A673 (cell line): ENCODE measurements at regions not wholly inside any gene's neighbourhood (a gene's known extent, or its start where the extent isn't known, plus 50 kb on each side); places are given as distances from the start of the nearest gene placed in this dataset.

Experiments used
- CTCF ChIP-seq: fragments of 300-800, 200-600 bp; sonication (generic); conservative IDR thresholded peaks from 2 replicates; pipeline ENCODE4 v1.5.1; 2017; ENCODE audit warnings: low read depth, mild to moderate bottlenecking, antibody characterized with exemption, low read length, moderate library complexity, mixed read lengths
- EZH2 ChIP-seq: fragments of 200-600 bp; sonication (generic); IDR thresholded peaks from 2 replicates; pipeline ENCODE4 v1.6.1; 2017; ENCODE audit warnings: borderline replicate concordance, low read depth, mild to moderate bottlenecking, mixed read lengths, antibody characterized with exemption, low read length; ENCODE audit not compliant: poor library complexity, severe bottlenecking

GRCh38 chr3:76694063-76694462 is 345.8 kb upstream of the ROBO2 start:
- TF ChIP-seq CTCF = no peak
- no peak for TF ChIP-seq EZH2
